B cell (primary cell): ENCODE measurements at regions not wholly inside any gene's neighbourhood (a gene's known extent, or its start where the extent isn't known, plus 50 kb on each side); places are given as distances from the start of the nearest gene placed in this dataset.

Experiments
- ATAC-seq: fragments of 200-7000 bp; cut with Tn5 transposase; one replicate; pipeline ENCODE4 v1.10.0; 2021; ENCODE audit warnings: low read depth, mild to moderate bottlenecking, moderate number of reproducible peaks, moderate library complexity
- CTCF ChIA-PET: fragments of 350-600 bp; sonication (Branson Sonifier 250); formaldehyde crosslinking; loops from one replicate; lab custom pipeline; 2021; ENCODE audit warnings: antibody characterized with exemption, inconsistent platforms; lab: Charles Lee
- POLR2A ChIA-PET: fragments of 350-600 bp; sonication (Branson Sonifier 250); formaldehyde crosslinking; loops from one replicate; lab custom pipeline; 2021; ENCODE audit warnings: antibody characterized with exemption; lab: Charles Lee
- DNase-seq: peaks from one replicate; pipeline ENCODE4 v3.0.0; 2013
- H2AFZ ChIP-seq: 2 replicates; pipeline ENCODE4 v1.6.1; 2012; ENCODE audit warnings: mild to moderate bottlenecking, low read depth, low read length; ENCODE audit not compliant: insufficient read depth, poor library complexity, severe bottlenecking
- H3K27ac ChIP-seq, 2 donors: 1 replicate in 1 of 2; 2 replicates in 1 of 2; pipeline ENCODE4 v1.5.1; 2012 to 2013; ENCODE audit warnings: low read length in 2 of 2, mild to moderate bottlenecking in 2 of 2, moderate library complexity in 1 of 2
- H3K27me3 ChIP-seq, 4 experiments: fragments of 200-600 bp in 1 of 4; sonication (generic) in 1 of 4; replicated peaks in 1 of 4; 1 replicate in 2 of 4; 2 replicates in 2 of 4; pipeline versions ENCODE4 v1.6.1 to v1.7.0; 2013 to 2016; ENCODE audit warnings: low read length in 3 of 4, mild to moderate bottlenecking in 2 of 4, mixed read lengths in 1 of 4, moderate library complexity in 1 of 4; ENCODE audit not compliant: insufficient read depth in 4 of 4, control insufficient read depth in 3 of 4; ENCODE audit errors: control extremely low read depth in 1 of 4
- H3K36me3 ChIP-seq, 2 experiments: replicated peaks in 1 of 2; 1 replicate in 1 of 2; 2 replicates in 1 of 2; pipeline versions ENCODE4 v1.6.1 to v1.7.1; 2013; ENCODE audit warnings: low read length in 1 of 2; ENCODE audit not compliant: insufficient read depth in 2 of 2, control insufficient read depth in 1 of 2; ENCODE audit errors: control extremely low read depth in 1 of 2, extremely low read depth in 1 of 2
- H3K4me1 ChIP-seq, 2 donors: fragments of 200-600 bp in 1 of 2; sonication (generic) in 1 of 2; 1 replicate in 1 of 2; 2 replicates in 1 of 2; pipeline versions ENCODE4 v1.5.1 to v1.6.1; 2013 to 2017; ENCODE audit warnings: low read length in 2 of 2; ENCODE audit not compliant: control insufficient read depth in 2 of 2, insufficient read depth in 2 of 2
- H3K4me2 ChIP-seq: replicated peaks from 2 replicates; pipeline ENCODE3; 2012; ENCODE audit warnings: mild to moderate bottlenecking, low read depth, low read length; ENCODE audit not compliant: poor library complexity, severe bottlenecking
- H3K4me3 ChIP-seq, 5 experiments: fragments of 200-600 bp in 1 of 5; sonication (generic) in 1 of 5; 1 replicate in 3 of 5; 2 replicates in 2 of 5; pipeline versions ENCODE4 v1.5.1 to v1.7.0; 2011 to 2016; ENCODE audit warnings: low read length in 4 of 5, mild to moderate bottlenecking in 4 of 5, low read depth in 2 of 5, control low read depth in 1 of 5, moderate library complexity in 1 of 5; ENCODE audit not compliant: insufficient read depth in 1 of 5; ENCODE audit errors: control extremely low read depth in 1 of 5, extremely low read depth in 1 of 5
- H3K79me2 ChIP-seq: fragments of 200-600 bp; sonication (generic); one replicate; pipeline ENCODE4 v1.6.0; 2016; ENCODE audit warnings: low read length; ENCODE audit not compliant: control insufficient read depth, insufficient read depth
- H3K9ac ChIP-seq: fragments of 200-600 bp; sonication (generic); 2 replicates; pipeline ENCODE4 v1.6.1; 2017; ENCODE audit warnings: mild to moderate bottlenecking, low read length, moderate library complexity
- H3K9me3 ChIP-seq, 3 donors: one replicate each; pipeline versions ENCODE4 v1.6.1 to v1.7.1; 2013; ENCODE audit warnings: low read length in 2 of 3; ENCODE audit not compliant: control insufficient read depth in 2 of 3, insufficient read depth in 1 of 3; ENCODE audit errors: control extremely low read depth in 1 of 3
- H4K20me1 ChIP-seq: 2 replicates; pipeline ENCODE4 v1.6.0; 2012; ENCODE audit warnings: mild to moderate bottlenecking, low read length; ENCODE audit not compliant: insufficient read depth, control insufficient read depth, poor library complexity, severe bottlenecking
- H3K27ac Mint-ChIP-seq: one replicate; pipeline ENCODE4 v1.8.0; 2021; ENCODE audit warnings: mixed read lengths
- H3K27me3 Mint-ChIP-seq: one replicate; pipeline ENCODE4 v1.8.0; 2021; ENCODE audit warnings: mixed read lengths
- H3K4me1 Mint-ChIP-seq: one replicate; pipeline ENCODE4 v1.8.0; 2021; ENCODE audit warnings: mixed read lengths
- H3K4me3 Mint-ChIP-seq: one replicate; pipeline ENCODE4 v1.8.0; 2021; ENCODE audit warnings: mixed read lengths
- H3K9me3 Mint-ChIP-seq: one replicate; pipeline ENCODE4 v1.8.0; 2022; ENCODE audit warnings: mixed read lengths; ENCODE audit not compliant: insufficient read depth
- CTCF ChIP-seq: fragments of 200-600 bp; IDR thresholded peaks from one replicate; pipeline ENCODE4 v1.8.0; 2022; ENCODE audit warnings: antibody characterized with exemption, mild to moderate bottlenecking
- EZH2 ChIP-seq: IDR thresholded peaks from 2 replicates; pipeline ENCODE4 v1.6.1; 2012; ENCODE audit warnings: borderline replicate concordance, low read depth, mild to moderate bottlenecking, moderate library complexity, low read length; ENCODE audit not compliant: insufficient read depth, poor library complexity, severe bottlenecking
- intact Hi-C: fragments of 100-400 bp; cut with micrococcal nuclease; formaldehyde crosslinking; loops from one replicate; pipeline ENCODE4 v1.10.0; 2022

GRCh38 chr3:180860180-180860858, 52.2 kb upstream of the FXR1 start:
- Histone ChIP-seq H3K9me3 (peaks cover 0 to 6% (median 0%) of the 10 kb centered on the region in 3 donors), H3K27me3 (peaks cover 0 to 2% (median 0%) of the 10 kb centered on the region in 4 experiments), H3K9ac (no peak overlapping the region), H3K79me2 (no peaks in the 10 kb centered on the region), H2AFZ (no peak overlapping the region), H3K36me3 (no peaks in the 10 kb centered on the region), H3K27ac (no peak overlapping the region), H3K4me3 (no peak overlapping the region), H3K4me1 (no peaks in the 10 kb centered on the region), H4K20me1 (no peaks in the 10 kb centered on the region), H3K4me2 (no peak overlapping the region)
- ChIA-PET POLR2A (no interaction called here), CTCF (no interaction called here)
- intact Hi-C loops: no loop called here
- Mint-ChIP-seq H3K27ac (no peak overlapping the region), H3K4me1 (no peaks in the 10 kb centered on the region), H3K27me3 (no peaks in the 10 kb centered on the region), H3K4me3 (no peak overlapping the region), H3K9me3 (peaks cover 5% of the 10 kb centered on the region)
- no peak for TF ChIP-seq CTCF
- no peak for TF ChIP-seq EZH2
- no peak for DNase-seq
- ATAC-seq: no peak
